ENCODE measurements at regions not wholly inside any gene's neighbourhood (a gene's known extent, or its start where the extent isn't known, plus 50 kb on each side); places are given as distances from the start of the nearest gene placed in this dataset.

DNA sequence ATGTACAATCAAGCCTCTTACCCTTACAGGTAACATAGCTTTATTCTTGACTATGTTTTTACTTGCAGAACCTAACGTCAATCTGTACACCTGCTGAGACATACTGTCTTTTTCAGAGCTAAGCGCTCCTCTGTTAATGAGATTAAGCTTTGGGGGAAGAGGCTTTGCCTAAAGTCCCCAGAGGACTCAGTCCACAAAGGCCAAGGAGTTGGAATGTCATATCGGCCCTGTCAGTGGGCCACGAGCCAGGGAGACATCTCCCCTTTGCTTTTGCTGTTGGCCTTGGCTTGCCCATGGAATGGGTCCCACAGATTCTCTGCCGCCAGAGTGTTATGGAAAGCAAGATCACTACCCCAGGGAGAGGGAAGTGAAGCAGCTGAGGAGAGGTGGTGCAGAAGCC is 64.1 kb upstream of the SOX4 start:
- TF ChIP-seq, protein P1, sequence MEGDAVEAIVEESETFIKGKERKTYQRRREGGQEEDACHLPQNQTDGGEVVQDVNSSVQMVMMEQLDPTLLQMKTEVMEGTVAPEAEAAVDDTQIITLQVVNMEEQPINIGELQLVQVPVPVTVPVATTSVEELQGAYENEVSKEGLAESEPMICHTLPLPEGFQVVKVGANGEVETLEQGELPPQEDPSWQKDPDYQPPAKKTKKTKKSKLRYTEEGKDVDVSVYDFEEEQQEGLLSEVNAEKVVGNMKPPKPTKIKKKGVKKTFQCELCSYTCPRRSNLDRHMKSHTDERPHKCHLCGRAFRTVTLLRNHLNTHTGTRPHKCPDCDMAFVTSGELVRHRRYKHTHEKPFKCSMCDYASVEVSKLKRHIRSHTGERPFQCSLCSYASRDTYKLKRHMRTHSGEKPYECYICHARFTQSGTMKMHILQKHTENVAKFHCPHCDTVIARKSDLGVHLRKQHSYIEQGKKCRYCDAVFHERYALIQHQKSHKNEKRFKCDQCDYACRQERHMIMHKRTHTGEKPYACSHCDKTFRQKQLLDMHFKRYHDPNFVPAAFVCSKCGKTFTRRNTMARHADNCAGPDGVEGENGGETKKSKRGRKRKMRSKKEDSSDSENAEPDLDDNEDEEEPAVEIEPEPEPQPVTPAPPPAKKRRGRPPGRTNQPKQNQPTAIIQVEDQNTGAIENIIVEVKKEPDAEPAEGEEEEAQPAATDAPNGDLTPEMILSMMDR (IDR thresholded peaks at IDR 0.05) = no peak
- no peak for TF ChIP-seq POLR2A (IDR thresholded peaks at IDR 0.05)

Data from body of pancreas (tissue), 4 donors.